Left lung (tissue), 4 donors: ENCODE measurements at regions not wholly inside any gene's neighbourhood (a gene's known extent, or its start where the extent isn't known, plus 50 kb on each side); places are given as distances from the start of the nearest gene placed in this dataset.

Source experiments
- ATAC-seq: fragments of 200-7000 bp; cut with Tn5 transposase; one replicate; pipeline ENCODE4 v1.9.1; 2020; ENCODE audit warnings: moderate library complexity
- DNase-seq, 4 donors: peaks; one replicate each; pipeline ENCODE4 v3.0.0-alpha.2; 2013 to 2020
- H3K27ac ChIP-seq, 2 donors: fragments of 200-600 bp; sonication (generic) in 1 of 2; one replicate each; pipeline versions ENCODE4 v1.5.0 to v1.8.0; 2020 to 2021
- H3K27me3 ChIP-seq, 2 donors: fragments of 200-600 bp; sonication (generic) in 1 of 2; one replicate each; pipeline versions ENCODE4 v1.5.0 to v1.8.0; 2020 to 2021
- H3K36me3 ChIP-seq, 2 donors: fragments of 200-600 bp; sonication (generic) in 1 of 2; one replicate each; pipeline versions ENCODE4 v1.5.0 to v1.8.0; 2020 to 2021
- H3K4me1 ChIP-seq, 2 donors: fragments of 200-600 bp; one replicate each; pipeline ENCODE4 v1.8.0; 2021
- H3K4me3 ChIP-seq, 2 donors: fragments of 200-600 bp; sonication (generic) in 1 of 2; one replicate each; pipeline versions ENCODE4 v1.5.0 to v1.8.0; 2020 to 2021; ENCODE audit warnings: mild to moderate bottlenecking in 1 of 2
- H3K9me3 ChIP-seq, 2 donors: fragments of 200-600 bp; sonication (generic) in 1 of 2; one replicate each; pipeline versions ENCODE4 v1.5.0 to v1.8.0; 2020 to 2021
- CTCF ChIP-seq, 2 donors: fragments of 200-600 bp; sonication (generic) in 1 of 2; IDR thresholded peaks; one replicate each; pipeline versions ENCODE4 v1.5.0 to v1.8.0; 2021; ENCODE audit warnings: antibody characterized with exemption in 2 of 2
- intact Hi-C, 2 donors: fragments of 100-400 bp; cut with DNase I; formaldehyde crosslinking; loops; one replicate each; pipeline versions ENCODE4 v1.11.2 to v1.14.2; 2022
- donor health status: DM: no; HTN: yes; CAD: no.
- donor health status: DM: no; HTN: no; CAD: no.

GRCh38 chr14:37665479-37665878, 70.0 kb downstream of the TTC6 start:
- H3K4me3 ChIP-seq, result no peak overlapping the region
- H3K36me3 ChIP-seq, result no peaks in the 10 kb centered on the region
- TF ChIP-seq CTCF (IDR thresholded peaks at IDR 0.05), result no peak
- ATAC-seq, result no peak
- intact Hi-C loops, result no loop called here
- H3K4me1 ChIP-seq, result no peaks in the 10 kb centered on the region
- H3K9me3 ChIP-seq, result peaks cover 0 to 17% of the 10 kb centered on the region in 2 donors
- no peaks in the 10 kb centered on the region for H3K27me3 ChIP-seq
- DNase-seq, result no peak
- no peak overlapping the region for H3K27ac ChIP-seq

- no peak for DNase-seq
- no peaks in the 10 kb centered on the region for H3K36me3 ChIP-seq
- no peak overlapping the region for H3K4me3 ChIP-seq
- no peak overlapping the region for H3K27ac ChIP-seq
- no peaks in the 10 kb centered on the region for H3K4me1 ChIP-seq
- H3K9me3 ChIP-seq, result peaks cover 0 to 13% of the 10 kb centered on the region in 2 donors
- no peaks in the 10 kb centered on the region for H3K27me3 ChIP-seq
- intact Hi-C loops, result no loop called here
- no peak for TF ChIP-seq CTCF (IDR thresholded peaks at IDR 0.05)
- no peak for ATAC-seq
Observed at GRCh38 chr14:37665951-37666350, 70.5 kb downstream of the TTC6 start.

- H3K27ac ChIP-seq, result no peak overlapping the region
- DNase-seq, result no peak
- intact Hi-C loops, result no loop called here
- no peaks in the 10 kb centered on the region for H3K27me3 ChIP-seq
- H3K4me3 ChIP-seq, result no peak overlapping the region
- no peaks in the 10 kb centered on the region for H3K36me3 ChIP-seq
- no peaks in the 10 kb centered on the region for H3K9me3 ChIP-seq
- no peaks in the 10 kb centered on the region for H3K4me1 ChIP-seq
- no peak for ATAC-seq
- TF ChIP-seq CTCF (IDR thresholded peaks at IDR 0.05), result no peak
Observed at GRCh38 chr14:37668646-37669045, 73.2 kb downstream of the TTC6 start.

- DNase-seq (no peak), ATAC-seq (no peak)
- TF ChIP-seq CTCF (IDR thresholded peaks at IDR 0.05), result no peak
- intact Hi-C loops, result no loop called here
- Histone ChIP-seq H3K27me3 (no peaks in the 10 kb centered on the region), H3K27ac (no peak overlapping the region), H3K36me3 (no peaks in the 10 kb centered on the region), H3K9me3 (no peaks in the 10 kb centered on the region), H3K4me1 (no peaks in the 10 kb centered on the region), H3K4me3 (no peak overlapping the region)
Observed at GRCh38 chr14:37669242-37669641, 73.8 kb downstream of the TTC6 start.

- DNase-seq, result no peak
- H3K4me1 ChIP-seq, result no peaks in the 10 kb centered on the region
- no peaks in the 10 kb centered on the region for H3K27me3 ChIP-seq
- H3K36me3 ChIP-seq, result no peaks in the 10 kb centered on the region
- no peak for ATAC-seq
- TF ChIP-seq CTCF (IDR thresholded peaks at IDR 0.05), result no peak
- intact Hi-C loops, result no loop called here
- H3K9me3 ChIP-seq, result no peaks in the 10 kb centered on the region
- H3K4me3 ChIP-seq, result no peak overlapping the region
- no peak overlapping the region for H3K27ac ChIP-seq
Observed at GRCh38 chr14:37673439-37673838, 78.0 kb downstream of the TTC6 start.
